ENCODE measurements at regions not wholly inside any gene's neighbourhood (a gene's known extent, or its start where the extent isn't known, plus 50 kb on each side); places are given as distances from the start of the nearest gene placed in this dataset.

DNA sequence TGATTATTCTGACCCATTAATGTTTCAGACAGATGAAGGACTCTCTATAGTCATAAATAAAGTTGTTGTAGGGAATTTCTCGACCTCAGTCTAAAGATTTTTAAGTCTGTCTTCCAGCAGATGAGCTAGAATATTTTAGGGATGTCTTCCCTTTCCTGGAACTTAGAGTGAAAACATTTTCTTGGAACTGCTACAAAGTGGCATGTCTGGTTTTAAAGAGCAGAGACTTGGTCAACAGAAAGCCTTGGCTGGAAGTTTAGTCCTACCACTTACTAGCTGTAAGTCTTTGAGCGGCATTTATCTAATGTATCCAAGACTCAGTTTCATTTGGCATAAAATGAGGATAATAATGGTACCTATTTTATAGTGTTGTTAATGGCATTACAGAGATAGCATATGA is 120.0 kb upstream of the TGFBR2 start:
- Histone ChIP-seq H3K4me3 (replicated peaks in 1 of 3) (no peak overlapping the region), H3K9me3 (no peaks in the 10 kb centered on the region), H3K27me3 (no peaks in the 10 kb centered on the region), H3K36me3 (no peaks in the 10 kb centered on the region), H3K27ac (no peak overlapping the region), H3K4me1 (no peaks in the 10 kb centered on the region)
- DNase-seq, result no peak
- TF ChIP-seq CTCF (IDR thresholded peaks at IDR 0.05) (no peak), POLR2A (IDR thresholded peaks at IDR 0.05) (no peak)
- intact Hi-C loops (cut with DNase I), result no loop called here
- WGBS, 2 donors, result 85 to 92% methylated on average over 2 of the region's 2 CpGs

DNA sequence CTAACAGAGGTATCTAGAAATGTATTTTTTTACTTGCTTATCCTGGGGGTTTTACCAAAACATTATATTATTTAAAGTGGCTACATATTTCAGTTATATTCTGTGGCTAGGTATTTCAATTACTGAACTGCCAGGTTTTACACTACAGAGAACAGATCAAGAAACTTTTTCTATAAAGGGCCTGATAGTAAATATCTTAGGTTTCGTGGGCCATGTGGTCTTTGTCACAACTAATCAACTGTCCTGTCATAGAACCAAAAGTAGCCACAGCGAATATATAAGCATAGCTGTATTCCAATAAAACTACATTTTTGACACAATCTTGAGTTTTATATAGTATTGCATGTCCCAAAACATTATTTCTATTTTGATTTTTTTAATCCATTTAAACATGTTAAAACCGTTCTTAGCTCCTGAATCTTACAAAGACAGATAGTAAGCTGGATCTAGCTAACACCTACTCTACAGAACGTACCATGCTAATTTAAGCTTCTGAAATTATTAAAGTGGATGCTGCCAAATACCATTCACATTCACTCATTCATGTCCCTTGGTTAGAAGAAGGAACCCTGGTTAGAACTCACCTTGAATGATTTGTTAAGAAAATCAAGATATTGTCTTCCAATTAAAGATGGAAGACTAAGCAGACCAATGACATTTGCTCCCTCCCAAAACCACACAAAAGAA is 118.2 kb upstream of the TGFBR2 start:
- no peak for TF ChIP-seq POLR2A (IDR thresholded peaks at IDR 0.05)
- TF ChIP-seq CTCF (IDR thresholded peaks at IDR 0.05), result no peak

DNA sequence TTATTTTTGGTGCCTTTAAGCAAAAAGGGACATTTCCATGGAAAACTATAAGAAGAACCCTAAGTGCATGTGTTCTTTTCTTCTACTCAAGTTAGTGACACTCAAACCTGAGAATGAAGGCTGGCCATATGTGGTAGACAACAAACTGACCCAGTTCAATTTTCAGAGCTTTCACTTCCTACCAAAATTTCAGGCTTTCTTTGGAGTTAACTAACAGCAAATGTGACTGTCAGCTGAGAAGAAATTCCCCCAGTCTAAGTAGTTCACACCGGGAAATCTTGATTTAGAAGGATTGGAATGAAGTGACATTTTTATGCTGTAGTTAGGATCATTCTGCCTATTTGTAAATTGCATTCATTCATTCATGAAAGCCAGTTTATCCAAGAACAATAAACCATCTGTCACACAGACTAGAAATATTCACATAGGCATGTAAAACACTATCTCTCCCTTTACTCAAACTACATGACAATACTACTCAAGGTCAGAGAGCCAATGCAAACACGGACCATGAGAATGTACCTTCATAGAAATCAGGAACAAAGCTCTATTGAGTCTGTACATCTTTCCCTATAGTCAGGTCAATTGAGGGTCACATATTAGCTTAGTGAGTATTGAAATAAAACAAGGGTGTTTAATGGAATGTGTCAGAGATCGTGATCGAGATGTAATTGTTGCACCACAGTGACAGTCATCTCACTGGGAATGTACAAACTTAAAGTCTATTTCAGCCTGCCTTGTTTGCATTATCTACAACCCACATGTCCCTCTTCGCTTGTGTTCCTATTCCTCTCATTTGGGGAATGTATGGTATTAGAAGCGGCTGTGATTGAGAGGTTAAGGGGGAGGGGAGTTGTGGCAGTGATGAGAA is 113.8 kb upstream of the TGFBR2 start:
- intact Hi-C loops (cut with DNase I), result no loop called here
- H3K4me3 ChIP-seq (replicated peaks in 1 of 3), result no peak overlapping the region
- H3K4me1 ChIP-seq, result peaks cover 0 to 4% of the 10 kb centered on the region in 2 donors
- DNase-seq, result no peak
- 89 to 91% methylated on average over 6 of the region's 6 CpGs for WGBS, 2 donors
- no peaks in the 10 kb centered on the region for H3K27me3 ChIP-seq
- H3K9me3 ChIP-seq, result no peaks in the 10 kb centered on the region
- no peak for TF ChIP-seq CTCF (IDR thresholded peaks at IDR 0.05)
- TF ChIP-seq POLR2A (IDR thresholded peaks at IDR 0.05), result no peak
- peak overlapping the region in 1 of 3 donors; percentile 56 for H3K27ac ChIP-seq
- no peaks in the 10 kb centered on the region for H3K36me3 ChIP-seq

More for the DNA sequence above, 118.2 kb upstream of the TGFBR2 start:
- no peaks in the 10 kb centered on the region for H3K9me3 ChIP-seq
- intact Hi-C loops (cut with DNase I), result no loop called here
- WGBS, 2 donors, result 95 to 96% methylated on average over 4 of the region's 4 CpGs
- H3K27me3 ChIP-seq, result no peaks in the 10 kb centered on the region
- DNase-seq, result no peak
- H3K4me3 ChIP-seq (replicated peaks in 1 of 3), result no peak overlapping the region
- no peaks in the 10 kb centered on the region for H3K36me3 ChIP-seq
- no peak overlapping the region for H3K27ac ChIP-seq
- peaks cover 0 to under 1% of the 10 kb centered on the region in 2 donors for H3K4me1 ChIP-seq

GRCh38 chr3:30493911-30494311 is 112.5 kb upstream of the TGFBR2 start:
- Histone ChIP-seq H3K36me3 (no peaks in the 10 kb centered on the region), H3K9me3 (no peaks in the 10 kb centered on the region), H3K4me3 (replicated peaks in 1 of 3) (no peak overlapping the region), H3K4me1 (peaks cover 0 to 4% of the 10 kb centered on the region in 2 donors), H3K27ac (peak overlapping the region in 1 of 3 donors; percentile 64), H3K27me3 (no peaks in the 10 kb centered on the region)
- 73 to 85% methylated on average over 2 of the region's 2 CpGs for WGBS, 2 donors
- intact Hi-C loops (cut with DNase I), result no loop called here
- TF ChIP-seq POLR2A (IDR thresholded peaks at IDR 0.05) (no peak), CTCF (IDR thresholded peaks at IDR 0.05) (no peak)
- DNase-seq, result no peak
